ENCODE measurements at regions not wholly inside any gene's neighbourhood (a gene's known extent, or its start where the extent isn't known, plus 50 kb on each side); places are given as distances from the start of the nearest gene placed in this dataset.

- Histone ChIP-seq H3K79me1 (ENCODE audit: low read depth in 1 of 2, low read length in 2 of 2) (no peaks in the 10 kb centered on the region), H4K5ac (ENCODE audit: low read depth, low read length) (no peak overlapping the region), H3K27ac (ENCODE audit: insufficient read depth, low read length) (no peak overlapping the region), H3K9me3 (ENCODE audit: control insufficient read depth, insufficient read depth, low read length) (no peaks in the 10 kb centered on the region), H3K9me1 (ENCODE audit: insufficient read depth, low read length) (no peaks in the 10 kb centered on the region), H3K18ac (ENCODE audit: low read depth, low read length) (no peak overlapping the region), H2BK120ac (ENCODE audit: low read depth, low read length) (no peak overlapping the region), H4K20me1 (ENCODE audit: insufficient read depth, low read length) (no peaks in the 10 kb centered on the region), H3K56ac (ENCODE audit: extremely low read depth, insufficient read depth, low read length) (no peak overlapping the region), H3K14ac (replicated peaks; ENCODE audit: low read depth, low read length) (no peak overlapping the region), H4K8ac (ENCODE audit: low read depth in 2 of 2, low read length in 2 of 2) (no peak overlapping the region), H3K4me2 (ENCODE audit: low read depth, low read length) (no peak overlapping the region), H4K91ac (ENCODE audit: insufficient read depth, low read depth, low read length) (no peak overlapping the region), H2BK20ac (ENCODE audit: low read depth, low read length) (no peak overlapping the region), H3K36me3 (ENCODE audit: control insufficient read depth, insufficient read depth, low read length) (no peaks in the 10 kb centered on the region), H2AK5ac (ENCODE audit: low read depth, low read length) (no peak overlapping the region), H3K4me3 (ENCODE audit: insufficient read depth, low read depth, low read length) (no peak overlapping the region), H3K4ac (ENCODE audit: low read depth, low read length) (no peak overlapping the region), H2BK15ac (ENCODE audit: low read depth, low read length) (no peak overlapping the region), H3K27me3 (ENCODE audit: control insufficient read depth, insufficient read depth, low read length) (no peaks in the 10 kb centered on the region; the same call in 1 of the 2 replicates), H3K4me1 (ENCODE audit: control insufficient read depth, insufficient read depth, low read length) (no peaks in the 10 kb centered on the region), H3K9ac (ENCODE audit: low read depth, low read length) (no peak overlapping the region), H3K23ac (ENCODE audit: low read depth, low read length) (no peak overlapping the region), H2AK9ac (replicated peaks; ENCODE audit: low read depth, low read length, poor library complexity) (no peak overlapping the region), H2BK5ac (ENCODE audit: low read depth, low read length, poor library complexity, severe bottlenecking) (no peak overlapping the region), H2AFZ (replicated peaks; ENCODE audit: low read length, poor library complexity) (no peak overlapping the region)
- no peak for DNase-seq
- ATAC-seq (ENCODE audit: low read depth), result no peak
- in situ Hi-C loops (cut with MboI; ENCODE audit: low sequenced_read_pairs), result no loop called here
- ChIA-PET CTCF (no interaction called here), POLR2A (ENCODE audit: unreplicated experiment) (no interaction called here)
- dilution Hi-C loops (cut with HindIII; ENCODE audit: low sequenced_read_pairs, unreplicated experiment), result no loop called here
- WGBS, 2 experiments (ENCODE audit: extremely low coverage in 2 of 2, insufficient read length in 1 of 2), result no CpG with 5 or more reads among the region's 2 CpGs
- BruUV-seq (replicated peaks), result no TSS peak
- TF ChIP-seq POLR2A (IDR thresholded peaks at IDR 0.05; ENCODE audit: low read depth, low read length) (no peak), RAD21 (IDR thresholded peaks at IDR 0.05; ENCODE audit: low read length) (no peak), CHD1 (IDR thresholded peaks at IDR 0.05; ENCODE audit: low read depth, low read length) (no peak), RFX5 (IDR thresholded peaks at IDR 0.05; ENCODE audit: low read depth, low read length) (no peak), FOS (IDR thresholded peaks at IDR 0.05; ENCODE audit: low read depth, low read length) (no peak), CEBPB (IDR thresholded peaks at IDR 0.05; ENCODE audit: low read depth, low read length) (no peak), MAZ (IDR thresholded peaks at IDR 0.05; ENCODE audit: borderline replicate concordance, low read depth, low read length) (no peak), MAFK (IDR thresholded peaks at IDR 0.05; ENCODE audit: low read depth, low read length) (no peak), SMC3 (IDR thresholded peaks at IDR 0.05; ENCODE audit: low read depth, low read length) (no peak), BHLHE40 (IDR thresholded peaks at IDR 0.05; ENCODE audit: low read depth, low read length) (no peak), CTCF (conservative IDR thresholded peaks at IDR 0.05; ENCODE audit: low read depth, low read length) (no peak), MXI1 (IDR thresholded peaks at IDR 0.05; ENCODE audit: borderline replicate concordance, low read depth, low read length) (no peak), USF2 (IDR thresholded peaks at IDR 0.05; ENCODE audit: low read depth, low read length) (no peak), NFE2L2 (IDR thresholded peaks at IDR 0.05; ENCODE audit: low read depth, low read length) (no peak), RCOR1 (IDR thresholded peaks at IDR 0.05; ENCODE audit: insufficient replicate concordance, low read length) (no peak), ELK1 (IDR thresholded peaks at IDR 0.05; ENCODE audit: borderline replicate concordance, low read depth, low read length) (no peak)
- intact Hi-C loops (cut with micrococcal nuclease), result no loop called here
Measured at GRCh38 chrX:31006027-31006426, 65.8 kb downstream of the FTHL17 start.

All from IMR-90 (cell line).